ENCODE measurements at regions not wholly inside any gene's neighbourhood (a gene's known extent, or its start where the extent isn't known, plus 50 kb on each side); places are given as distances from the start of the nearest gene placed in this dataset.

DNA sequence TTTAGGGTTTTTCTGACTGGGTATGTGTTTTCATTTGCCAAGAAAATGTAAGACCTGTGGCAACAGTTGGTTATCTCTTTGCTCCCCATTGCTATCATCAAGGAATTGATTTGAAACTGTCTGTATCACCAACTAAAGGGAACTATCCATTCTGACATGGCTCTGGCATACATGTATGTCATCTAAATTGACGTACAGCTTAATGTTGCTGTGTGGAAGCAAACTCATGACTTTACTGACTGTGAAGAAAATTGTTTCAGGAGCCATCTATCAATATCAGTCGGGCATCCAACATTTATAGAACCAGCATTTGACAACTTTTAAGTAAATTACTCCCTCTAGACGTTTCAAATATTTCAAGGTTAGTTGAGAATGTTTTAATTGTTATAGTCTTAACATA lies 555.8 kb upstream of the EPHA7 start:
- TF ChIP-seq, protein P1, sequence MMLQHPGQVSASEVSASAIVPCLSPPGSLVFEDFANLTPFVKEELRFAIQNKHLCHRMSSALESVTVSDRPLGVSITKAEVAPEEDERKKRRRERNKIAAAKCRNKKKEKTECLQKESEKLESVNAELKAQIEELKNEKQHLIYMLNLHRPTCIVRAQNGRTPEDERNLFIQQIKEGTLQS (CRISPR knock-in tag; IDR thresholded peaks at IDR 0.05) = no peak
- TF ChIP-seq, protein P2, sequence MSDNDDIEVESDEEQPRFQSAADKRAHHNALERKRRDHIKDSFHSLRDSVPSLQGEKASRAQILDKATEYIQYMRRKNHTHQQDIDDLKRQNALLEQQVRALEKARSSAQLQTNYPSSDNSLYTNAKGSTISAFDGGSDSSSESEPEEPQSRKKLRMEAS (IDR thresholded peaks at IDR 0.05) = no peak
- TF ChIP-seq PHB2 (IDR thresholded peaks at IDR 0.05; ENCODE audit: partially characterized antibody) = no peak

All from HepG2 (cell line).